GM23248 (cell line): ENCODE measurements at regions not wholly inside any gene's neighbourhood (a gene's known extent, or its start where the extent isn't known, plus 50 kb on each side); places are given as distances from the start of the nearest gene placed in this dataset.

Experiments used
- DNase-seq: peaks from one replicate; pipeline ENCODE4 v3.0.0-alpha.2; 2015
- H2AFZ ChIP-seq: fragments of 200-600 bp; sonication (generic); 2 replicates; pipeline ENCODE4 v1.6.1; 2016; ENCODE audit warnings: antibody characterized with exemption
- H3F3A ChIP-seq: fragments of 200-600 bp; sonication (generic); 2 replicates; pipeline ENCODE4 v1.6.1; 2016; ENCODE audit warnings: mild to moderate bottlenecking, antibody characterized with exemption, mixed run types; ENCODE audit not compliant: insufficient read depth
- H3K27ac ChIP-seq: fragments of 200-600 bp; sonication (generic); 2 replicates; pipeline ENCODE4 v1.5.1; 2016; ENCODE audit warnings: mild to moderate bottlenecking
- H3K27me3 ChIP-seq: fragments of 200-600 bp; sonication (generic); replicated peaks from 2 replicates; pipeline ENCODE4 v1.6.1; 2016; ENCODE audit warnings: mild to moderate bottlenecking; ENCODE audit not compliant: insufficient read depth
- H3K36me3 ChIP-seq: fragments of 200-600 bp; sonication (generic); 2 replicates; pipeline ENCODE4 v1.6.1; 2016; ENCODE audit warnings: low read depth, mild to moderate bottlenecking
- H3K4me1 ChIP-seq: fragments of 200-600 bp; sonication (generic); 2 replicates; pipeline ENCODE4 v1.6.1; 2016; ENCODE audit warnings: mild to moderate bottlenecking; ENCODE audit not compliant: insufficient read depth
- H3K4me2 ChIP-seq: fragments of 200-600 bp; sonication (generic); one replicate; pipeline ENCODE4 v1.6.1; 2016; ENCODE audit warnings: mild to moderate bottlenecking; ENCODE audit not compliant: unreplicated experiment
- H3K4me3 ChIP-seq: fragments of 200-600 bp; sonication (generic); 2 replicates; pipeline ENCODE4 v1.5.1; 2016; ENCODE audit warnings: mild to moderate bottlenecking
- H3K79me2 ChIP-seq: fragments of 200-600 bp; sonication (generic); 2 replicates; pipeline ENCODE4 v1.6.1; 2016; ENCODE audit warnings: mild to moderate bottlenecking; ENCODE audit not compliant: insufficient read depth
- H3K9ac ChIP-seq: fragments of 200-600 bp; sonication (generic); 2 replicates; pipeline ENCODE4 v1.6.1; 2016; ENCODE audit warnings: mild to moderate bottlenecking
- H3K9me2 ChIP-seq: fragments of 200-600 bp; sonication (generic); 2 replicates; pipeline ENCODE4 v1.6.1; 2016; ENCODE audit warnings: mixed run types, mild to moderate bottlenecking, moderate library complexity; ENCODE audit not compliant: insufficient read depth
- H3K9me3 ChIP-seq: fragments of 200-600 bp; sonication (generic); one replicate; pipeline ENCODE4 v1.6.1; 2017; ENCODE audit warnings: low read depth
- H4K20me1 ChIP-seq: fragments of 200-600 bp; sonication (generic); 2 replicates; pipeline ENCODE4 v1.6.0; 2016; ENCODE audit not compliant: insufficient read depth
- EZH2 ChIP-seq: fragments of 200-600 bp; sonication (generic); IDR thresholded peaks from 2 replicates; pipeline ENCODE4 v1.6.1; 2018; ENCODE audit warnings: antibody characterized with exemption, mild to moderate bottlenecking; ENCODE audit not compliant: insufficient read depth, poor library complexity, severe bottlenecking
- EZH2phosphoT487 ChIP-seq: fragments of 200-600 bp; sonication (generic); IDR thresholded peaks from 2 replicates; pipeline ENCODE4 v1.6.1; 2018; ENCODE audit warnings: antibody characterized with exemption, moderate library complexity, mild to moderate bottlenecking, low read depth; ENCODE audit not compliant: insufficient read depth
- WGBS, 2 experiments: methylation state at CpG; one replicate each; pipeline ENCODE4 v1.1.6; 2015 to 2017; ENCODE audit warnings: low lambda C conversion rate in 2 of 2, low coverage in 1 of 2; ENCODE audit errors: missing lambda C conversion rate in 2 of 2; 5-methylcytosine and 5-hydroxymethylcytosine counted together
- in situ Hi-C: fragments of 300-500 bp; cut with MboI; formaldehyde crosslinking; loops from 2 replicates; pipeline ENCODE4 v1.15.0; 2020

DNA sequence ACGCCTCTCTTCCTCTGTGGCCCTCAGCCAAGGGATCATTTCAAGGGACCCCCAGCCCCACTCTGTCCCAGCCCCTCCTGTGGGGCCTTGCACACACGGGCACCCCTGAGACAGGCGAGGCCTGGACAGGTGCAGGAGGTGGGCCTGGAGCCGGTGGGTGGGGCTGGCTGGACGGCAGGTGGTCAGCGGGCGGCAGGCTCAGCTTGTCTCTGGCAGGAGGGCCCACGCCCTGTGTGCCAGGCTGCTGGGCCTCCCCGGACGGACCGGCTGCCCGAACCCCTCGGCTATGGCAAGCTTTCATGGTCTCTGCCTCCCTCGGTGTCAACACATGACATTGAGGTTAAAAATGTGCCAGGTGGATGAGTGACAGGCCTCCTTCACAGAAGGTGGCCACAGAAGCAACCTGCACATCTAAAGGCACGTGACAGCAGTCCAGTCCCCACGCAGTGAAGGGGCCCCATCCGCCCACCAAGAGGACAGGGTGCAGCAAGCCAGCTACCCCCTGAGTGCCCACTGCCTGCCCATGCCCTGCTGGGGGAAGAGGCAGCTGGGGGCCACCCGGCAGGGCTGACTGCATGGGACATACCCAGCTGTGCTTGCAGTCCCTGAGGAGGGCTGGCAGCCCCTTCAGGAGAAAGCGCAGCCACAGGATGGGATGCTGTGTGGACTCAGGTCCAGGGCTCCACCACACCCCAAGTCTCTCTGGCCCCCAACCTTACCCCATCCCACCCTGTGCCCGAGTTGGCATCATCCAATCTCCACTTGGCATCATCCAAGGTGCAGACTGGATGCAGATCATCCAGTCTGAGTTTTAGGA, 109.3 kb downstream of the FAM53A start:
- H3K9me2 ChIP-seq = no peaks in the 10 kb centered on the region
- 84 to 85% methylated on average over 17 to 19 of the region's 20 CpGs for WGBS, 2 experiments

DNA sequence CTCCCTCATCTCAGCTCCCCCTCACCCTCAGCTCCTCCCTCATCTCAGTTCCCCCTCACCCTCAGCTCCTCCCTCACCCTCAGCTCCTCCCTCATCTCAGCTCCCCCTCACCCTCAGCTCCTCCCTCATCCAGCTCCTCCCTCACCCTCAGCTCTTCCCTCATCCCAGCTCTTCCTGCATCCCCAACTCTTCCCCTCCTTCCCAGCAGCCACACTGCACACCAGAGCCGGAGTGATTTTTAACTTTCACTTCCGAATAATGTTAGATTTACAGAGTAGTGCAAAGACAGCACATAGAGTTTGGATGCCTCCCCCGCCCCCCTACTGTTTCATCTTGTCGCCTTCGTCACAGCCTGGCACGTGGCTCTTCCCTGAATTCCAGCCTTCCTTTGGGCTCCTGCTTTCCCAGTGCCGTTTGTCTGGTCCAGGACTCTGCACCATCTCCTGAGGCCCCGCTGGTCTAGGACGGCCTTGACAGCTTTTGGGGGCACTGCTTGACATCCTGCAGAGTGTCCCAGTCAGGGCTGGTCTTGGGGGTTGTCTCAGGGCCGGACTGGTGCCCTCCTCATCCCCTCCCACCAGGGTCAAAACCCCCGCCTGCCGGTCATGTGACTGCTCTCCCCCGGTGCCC, 110.2 kb downstream of the FAM53A start:
- no peak overlapping the region for H3K9ac ChIP-seq
- in situ Hi-C loops = no loop called here
- no peaks in the 10 kb centered on the region for H3K9me2 ChIP-seq
- H3K9me3 ChIP-seq = no peaks in the 10 kb centered on the region
- H4K20me1 ChIP-seq = no peaks in the 10 kb centered on the region
- H3F3A ChIP-seq = no peaks in the 10 kb centered on the region
- H2AFZ ChIP-seq = no peak overlapping the region
- no peaks in the 10 kb centered on the region for H3K27me3 ChIP-seq
- no peak for TF ChIP-seq EZH2
- TF ChIP-seq EZH2phosphoT487 = no peak
- H3K79me2 ChIP-seq = no peaks in the 10 kb centered on the region
- H3K4me2 ChIP-seq = no peak overlapping the region
- no peaks in the 10 kb centered on the region for H3K4me1 ChIP-seq
- no peak overlapping the region for H3K27ac ChIP-seq
- peak; percentile 14 for DNase-seq
- WGBS, 2 experiments = 51% methylated on average over 11 to 13 of the region's 13 CpGs
- H3K36me3 ChIP-seq = no peaks in the 10 kb centered on the region
- H3K4me3 ChIP-seq = no peak overlapping the region

More for the DNA sequence above, 109.3 kb downstream of the FAM53A start:
- no peaks in the 10 kb centered on the region for H3K4me1 ChIP-seq
- H3K27me3 ChIP-seq = no peaks in the 10 kb centered on the region
- DNase-seq = no peak
- H3K36me3 ChIP-seq = no peaks in the 10 kb centered on the region
- no peak overlapping the region for H3K4me3 ChIP-seq
- H3K9ac ChIP-seq = no peak overlapping the region
- in situ Hi-C loops = no loop called here
- H3F3A ChIP-seq = 0 out of 2 replicates have a peak, but pooled peaks cover under 1% of the 10 kb centered on the region
- H3K4me2 ChIP-seq = no peak overlapping the region
- H3K9me3 ChIP-seq = no peaks in the 10 kb centered on the region
- no peak for TF ChIP-seq EZH2
- TF ChIP-seq EZH2phosphoT487 = no peak
- no peak overlapping the region for H3K27ac ChIP-seq
- H3K79me2 ChIP-seq = no peaks in the 10 kb centered on the region
- H2AFZ ChIP-seq = no peak overlapping the region
- no peaks in the 10 kb centered on the region for H4K20me1 ChIP-seq

DNA sequence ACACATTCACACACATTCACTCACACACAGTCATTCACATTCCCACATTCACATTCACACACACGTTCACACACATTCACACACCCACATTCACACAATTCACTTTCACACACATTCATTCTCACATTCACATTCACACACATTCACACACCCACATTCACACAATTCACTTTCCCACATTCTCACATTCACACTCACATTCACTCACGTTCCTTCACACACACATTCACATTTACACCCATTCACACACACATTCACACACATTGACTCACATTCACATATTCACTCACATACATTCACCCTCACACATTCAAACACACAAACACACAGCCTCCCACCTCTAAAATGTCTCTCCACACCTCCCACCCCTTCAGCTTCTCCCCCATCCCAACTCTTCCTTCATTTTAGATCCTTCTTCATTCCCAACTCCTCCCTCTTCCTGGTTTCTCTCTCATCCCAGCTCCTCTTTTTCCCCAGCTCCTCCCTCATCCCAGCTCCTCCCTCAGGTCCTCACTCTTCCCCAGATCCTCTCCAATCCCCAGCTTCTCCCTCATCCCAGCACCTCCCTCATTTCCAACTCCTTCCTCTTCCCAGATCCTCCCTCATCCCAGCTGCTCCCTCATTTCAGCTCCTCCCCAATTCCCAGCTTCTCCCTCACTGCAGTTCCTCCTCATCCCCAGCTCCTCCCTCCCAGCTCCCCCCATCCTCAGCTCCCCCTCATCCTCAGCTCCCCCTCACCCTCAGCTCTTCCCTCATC, 111.0 kb downstream of the FAM53A start:
- no peaks in the 10 kb centered on the region for H3K9me2 ChIP-seq
- H3K4me1 ChIP-seq = no peaks in the 10 kb centered on the region
- TF ChIP-seq EZH2phosphoT487 (no peak), EZH2 (no peak)
- no peak overlapping the region for H3K4me3 ChIP-seq
- H3K9ac ChIP-seq = no peak overlapping the region
- no peak overlapping the region for H3K4me2 ChIP-seq
- no peaks in the 10 kb centered on the region for H3K79me2 ChIP-seq
- H3F3A ChIP-seq = no peaks in the 10 kb centered on the region
- no peaks in the 10 kb centered on the region for H3K27me3 ChIP-seq
- H3K9me3 ChIP-seq = no peaks in the 10 kb centered on the region
- no peak overlapping the region for H2AFZ ChIP-seq
- no peaks in the 10 kb centered on the region for H3K36me3 ChIP-seq
- WGBS, 2 experiments = 70 to 88% methylated on average over 2 of the region's 2 CpGs
- no peak for DNase-seq
- in situ Hi-C loops = no loop called here
- no peak overlapping the region for H3K27ac ChIP-seq
- no peaks in the 10 kb centered on the region for H4K20me1 ChIP-seq

- TF ChIP-seq EZH2 (no peak), EZH2phosphoT487 (no peak)
- no peaks in the 10 kb centered on the region for H4K20me1 ChIP-seq
- H3K27me3 ChIP-seq = no peaks in the 10 kb centered on the region
- DNase-seq = no peak
- H3K36me3 ChIP-seq = no peaks in the 10 kb centered on the region
- H2AFZ ChIP-seq = no peak overlapping the region
- WGBS, 2 experiments = 48 to 60% methylated on average over 4 to 8 of the region's 9 CpGs
- no peak overlapping the region for H3K9ac ChIP-seq
- H3K9me3 ChIP-seq = no peaks in the 10 kb centered on the region
- no peaks in the 10 kb centered on the region for H3K4me1 ChIP-seq
- H3K27ac ChIP-seq = no peak overlapping the region
- no peak overlapping the region for H3K4me2 ChIP-seq
- no peaks in the 10 kb centered on the region for H3F3A ChIP-seq
- no peaks in the 10 kb centered on the region for H3K9me2 ChIP-seq
- H3K4me3 ChIP-seq = no peak overlapping the region
- H3K79me2 ChIP-seq = no peaks in the 10 kb centered on the region
- in situ Hi-C loops = no loop called here
Measured at GRCh38 chr4:1572521-1572920, 111.6 kb downstream of the FAM53A start.
